ENCODE measurements at regions not wholly inside any gene's neighbourhood (a gene's known extent, or its start where the extent isn't known, plus 50 kb on each side); places are given as distances from the start of the nearest gene placed in this dataset.

DNA sequence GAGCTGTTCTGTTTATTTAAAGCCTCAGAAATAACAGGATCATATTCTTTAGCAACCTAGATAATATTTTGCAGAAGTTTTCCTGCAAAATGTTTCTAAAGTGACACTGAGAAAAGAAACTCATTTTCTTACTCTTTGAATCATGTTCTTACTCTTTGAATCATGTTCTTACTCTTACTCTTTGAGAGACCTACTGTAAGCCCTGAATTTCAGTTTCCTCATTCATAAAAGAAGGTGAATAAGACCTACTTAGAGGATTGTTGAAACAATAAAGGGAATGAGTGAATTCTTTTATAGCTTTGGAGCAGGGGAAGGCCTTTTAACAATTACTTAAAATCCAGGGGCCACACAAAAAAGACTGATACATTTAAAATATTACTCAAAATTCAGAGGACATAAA is 221.7 kb upstream of the CMC1 start:
- TF ChIP-seq, protein P1, sequence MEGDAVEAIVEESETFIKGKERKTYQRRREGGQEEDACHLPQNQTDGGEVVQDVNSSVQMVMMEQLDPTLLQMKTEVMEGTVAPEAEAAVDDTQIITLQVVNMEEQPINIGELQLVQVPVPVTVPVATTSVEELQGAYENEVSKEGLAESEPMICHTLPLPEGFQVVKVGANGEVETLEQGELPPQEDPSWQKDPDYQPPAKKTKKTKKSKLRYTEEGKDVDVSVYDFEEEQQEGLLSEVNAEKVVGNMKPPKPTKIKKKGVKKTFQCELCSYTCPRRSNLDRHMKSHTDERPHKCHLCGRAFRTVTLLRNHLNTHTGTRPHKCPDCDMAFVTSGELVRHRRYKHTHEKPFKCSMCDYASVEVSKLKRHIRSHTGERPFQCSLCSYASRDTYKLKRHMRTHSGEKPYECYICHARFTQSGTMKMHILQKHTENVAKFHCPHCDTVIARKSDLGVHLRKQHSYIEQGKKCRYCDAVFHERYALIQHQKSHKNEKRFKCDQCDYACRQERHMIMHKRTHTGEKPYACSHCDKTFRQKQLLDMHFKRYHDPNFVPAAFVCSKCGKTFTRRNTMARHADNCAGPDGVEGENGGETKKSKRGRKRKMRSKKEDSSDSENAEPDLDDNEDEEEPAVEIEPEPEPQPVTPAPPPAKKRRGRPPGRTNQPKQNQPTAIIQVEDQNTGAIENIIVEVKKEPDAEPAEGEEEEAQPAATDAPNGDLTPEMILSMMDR (IDR thresholded peaks at IDR 0.05; ENCODE audit: unreplicated experiment), result no peak
- no peak overlapping the region for H3K4me3 Mint-ChIP-seq
- H3K36me3 Mint-ChIP-seq, result peaks cover 5% of the 10 kb centered on the region
- no peak for DNase-seq (ENCODE audit: low spot score in 2 of 2, unreplicated experiment in 2 of 2)
- H3K27ac Mint-ChIP-seq, result no peak overlapping the region
- no peaks in the 10 kb centered on the region for H3K4me1 Mint-ChIP-seq
- peaks cover 11% of the 10 kb centered on the region for H3K9me3 Mint-ChIP-seq
- no peaks in the 10 kb centered on the region for H3K27me3 Mint-ChIP-seq (ENCODE audit: low read depth)

DNA sequence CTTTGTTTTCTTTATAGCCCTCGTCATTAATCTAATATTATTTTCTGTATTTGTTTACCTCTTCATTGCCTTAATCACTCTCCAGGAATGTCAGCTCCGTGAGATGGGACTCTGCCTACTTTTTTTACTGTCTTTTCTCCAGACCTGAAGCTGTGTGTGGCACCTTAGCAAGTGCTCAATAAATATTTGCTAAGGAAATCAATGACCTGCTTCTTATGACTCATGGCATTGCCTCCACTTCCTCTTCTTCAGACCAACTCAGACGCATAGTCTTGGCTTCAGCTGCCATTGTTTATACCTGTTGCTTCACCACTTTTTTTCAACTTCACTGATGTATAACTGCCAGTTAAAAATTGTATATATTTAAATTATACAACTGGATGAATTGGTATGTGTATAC is 218.5 kb upstream of the CMC1 start:
- H3K36me3 Mint-ChIP-seq, result peaks cover 7% of the 10 kb centered on the region
- DNase-seq (ENCODE audit: low spot score in 2 of 2, unreplicated experiment in 2 of 2), result no peak

DNA sequence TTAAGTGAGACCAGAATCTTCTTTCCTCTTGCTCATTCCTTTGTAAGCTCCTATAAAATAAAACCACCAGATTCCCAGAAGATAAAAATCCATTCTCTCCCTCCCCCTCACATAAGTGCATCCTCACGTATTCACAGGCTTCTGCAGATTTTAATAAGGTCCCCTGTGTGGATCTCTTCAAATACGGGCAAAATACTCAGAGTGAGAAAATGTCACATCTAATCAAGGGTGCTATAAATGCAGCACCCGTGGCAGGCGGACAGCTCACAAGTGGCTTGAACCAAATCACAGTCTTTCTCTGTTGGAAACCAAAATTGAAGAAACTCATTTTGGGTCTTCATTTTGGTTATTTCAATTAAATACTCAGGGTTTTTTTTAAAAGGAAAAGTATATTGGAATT is 212.9 kb upstream of the CMC1 start:
- H3K27ac Mint-ChIP-seq, result no peak overlapping the region
- TF ChIP-seq, protein P1 (IDR thresholded peaks at IDR 0.05; ENCODE audit: unreplicated experiment), result no peak
- no peak overlapping the region for H3K4me3 Mint-ChIP-seq
- H3K36me3 Mint-ChIP-seq, result peaks cover 11% of the 10 kb centered on the region
- H3K4me1 Mint-ChIP-seq, result no peaks in the 10 kb centered on the region
- peaks cover 35% of the 10 kb centered on the region for H3K9me3 Mint-ChIP-seq
- H3K27me3 Mint-ChIP-seq (ENCODE audit: low read depth), result no peaks in the 10 kb centered on the region
- no peak for DNase-seq (ENCODE audit: low spot score in 2 of 2, unreplicated experiment in 2 of 2)

More for the DNA sequence above, 218.5 kb upstream of the CMC1 start:
- TF ChIP-seq, protein P1 (IDR thresholded peaks at IDR 0.05; ENCODE audit: unreplicated experiment), result no peak
- H3K27ac Mint-ChIP-seq, result no peak overlapping the region
- no peaks in the 10 kb centered on the region for H3K4me1 Mint-ChIP-seq
- H3K27me3 Mint-ChIP-seq (ENCODE audit: low read depth), result no peaks in the 10 kb centered on the region
- H3K4me3 Mint-ChIP-seq, result no peak overlapping the region
- peaks cover 23% of the 10 kb centered on the region for H3K9me3 Mint-ChIP-seq

DNA sequence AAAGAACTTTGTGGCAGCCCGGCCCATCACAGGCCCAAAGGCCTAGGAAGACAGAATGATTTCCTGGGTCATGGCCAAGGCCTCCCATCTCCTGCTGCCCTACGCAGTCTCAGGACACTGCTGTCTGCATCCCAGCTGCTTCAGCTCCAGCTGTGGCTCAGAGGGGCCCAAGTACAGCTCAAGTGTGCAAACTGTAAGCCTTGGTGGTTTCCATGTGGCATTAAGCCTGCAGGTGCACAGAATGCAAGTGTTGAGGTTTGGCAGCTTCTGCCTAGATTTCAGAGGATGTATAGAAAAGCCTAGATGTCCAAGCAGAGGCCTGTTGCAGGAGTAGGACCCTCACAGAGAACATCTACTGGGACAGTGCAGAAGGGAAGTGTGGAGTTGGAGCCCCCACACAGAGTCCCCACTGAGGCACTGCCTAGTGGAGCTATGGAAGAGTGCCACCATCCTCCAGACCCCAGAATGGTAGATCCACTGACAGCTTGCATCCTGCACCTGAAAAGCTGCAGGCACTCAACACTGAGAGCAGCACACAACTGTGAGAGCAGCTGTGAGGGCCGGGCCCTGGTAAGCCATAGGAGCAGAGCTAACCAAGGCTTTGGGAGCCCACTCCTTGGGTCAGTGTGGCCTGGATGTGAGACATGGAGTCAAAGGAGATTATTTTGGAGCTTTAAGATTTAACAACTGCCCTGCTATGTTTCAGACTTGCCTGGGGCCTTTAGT is 208.2 kb upstream of the CMC1 start:
- TF ChIP-seq, protein P1 (IDR thresholded peaks at IDR 0.05; ENCODE audit: unreplicated experiment), result no peak
- no peak for DNase-seq (ENCODE audit: low spot score in 2 of 2, unreplicated experiment in 2 of 2)
- H3K4me3 Mint-ChIP-seq, result no peak overlapping the region
- peaks cover 4% of the 10 kb centered on the region for H3K27me3 Mint-ChIP-seq (ENCODE audit: low read depth)
- H3K4me1 Mint-ChIP-seq, result no peaks in the 10 kb centered on the region
- peaks cover 5% of the 10 kb centered on the region for H3K36me3 Mint-ChIP-seq
- H3K9me3 Mint-ChIP-seq, result peaks cover 24% of the 10 kb centered on the region
- no peak overlapping the region for H3K27ac Mint-ChIP-seq

DNA sequence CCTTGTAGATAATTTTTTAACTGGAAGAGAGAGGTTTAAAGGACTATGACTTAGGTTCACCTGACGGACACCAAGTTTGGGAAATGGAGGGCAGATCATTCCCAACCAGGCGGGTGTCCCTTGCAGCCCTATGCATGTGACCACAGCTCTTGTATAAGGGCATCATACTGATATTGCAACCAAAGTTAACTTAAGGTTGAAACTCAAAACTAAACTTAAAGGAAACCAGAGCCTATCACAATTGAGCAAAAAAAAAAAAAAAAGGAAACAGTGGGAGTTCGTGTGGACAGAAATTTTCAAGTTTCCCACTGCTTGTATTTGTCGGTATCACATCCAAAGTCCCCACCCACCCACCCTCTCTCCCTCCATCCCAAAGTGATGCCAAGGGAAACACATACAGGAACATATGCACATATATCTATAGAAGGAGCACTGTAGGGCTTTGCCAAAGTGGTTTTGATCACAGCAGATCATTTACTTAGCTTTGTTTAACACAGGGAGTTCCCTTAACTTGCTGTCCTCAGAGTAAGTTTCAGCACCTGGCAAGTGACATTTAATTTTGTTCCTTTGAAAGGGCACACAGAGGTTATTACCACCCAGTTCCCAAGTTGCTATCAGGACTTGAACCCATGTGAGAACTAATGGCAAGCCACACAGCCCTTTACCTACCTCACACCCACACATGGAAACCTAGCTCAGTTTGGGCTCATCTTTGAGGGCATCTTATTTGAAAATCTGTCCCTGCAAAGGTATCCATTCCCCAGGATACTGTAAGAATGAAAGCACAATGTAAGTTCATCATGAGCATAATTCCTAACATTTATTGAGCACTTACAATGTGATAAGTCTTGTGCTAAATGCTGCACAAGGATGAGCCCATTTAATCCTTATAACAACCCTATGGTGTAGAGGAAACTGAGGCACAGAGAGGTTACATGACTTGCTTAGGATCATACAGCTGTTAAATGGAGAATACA is 204.5 kb upstream of the CMC1 start:
- Mint-ChIP-seq H3K4me1 (no peaks in the 10 kb centered on the region), H3K9me3 (peaks cover 19% of the 10 kb centered on the region), H3K27me3 (ENCODE audit: low read depth) (peaks cover 7% of the 10 kb centered on the region), H3K27ac (no peak overlapping the region), H3K4me3 (no peak overlapping the region), H3K36me3 (peaks cover 5% of the 10 kb centered on the region)
- no peak for DNase-seq (ENCODE audit: low spot score in 2 of 2, unreplicated experiment in 2 of 2)
- TF ChIP-seq, protein P1 (IDR thresholded peaks at IDR 0.05; ENCODE audit: unreplicated experiment), result no peak

Measured in mesothelial cell of epicardium (in vitro differentiated cells).